Stimulated activated CD4-positive, alpha-beta T cell treated with anti-CD3 and anti-CD28 coated beads, Interleukin-1b, Interleukin-23, amount 100 ng/mL, for 4 hours (primary cell): ENCODE measurements at regions not wholly inside any gene's neighbourhood (a gene's known extent, or its start where the extent isn't known, plus 50 kb on each side); places are given as distances from the start of the nearest gene placed in this dataset.

Source experiments
- DNase-seq, 2 donors: peaks; one replicate each; pipeline ENCODE4 v3.0.0-alpha.2; 2020; ENCODE audit warnings: low read depth in 2 of 2

GRCh38 chr4:122555216-122555615 is 65.7 kb downstream of the IL21 start:
- no peak for DNase-seq

GRCh38 chr4:122553432-122553831 is 67.4 kb downstream of the IL21 start:
- DNase-seq = no peak

- no peak for DNase-seq
Measured at GRCh38 chr4:122552898-122553297, 68.0 kb downstream of the IL21 start.

- no peak for DNase-seq
Measured at GRCh38 chr4:122548886-122549630, 71.8 kb downstream of the IL21 start.

GRCh38 chr4:122548452-122548851 is 72.4 kb downstream of the IL21 start:
- DNase-seq = no peak

- no peak for DNase-seq
Measured at GRCh38 chr4:122542411-122543236, 78.2 kb downstream of the IL21 start.

GRCh38 chr4:122541996-122542395 is 78.9 kb downstream of the IL21 start:
- peak in 1 of 2 donors; percentile 12 for DNase-seq

- no peak for DNase-seq
Measured at GRCh38 chr4:122540838-122541237, 80.0 kb downstream of the IL21 start.

- no peak for DNase-seq
Measured at GRCh38 chr4:122539861-122540465, 80.9 kb downstream of the IL21 start.

- DNase-seq = no peak
Measured at GRCh38 chr4:122537388-122538135, 81.0 kb upstream of the IL2 start.

GRCh38 chr4:122536001-122536400 is 79.5 kb upstream of the IL2 start:
- no peak for DNase-seq

- no peak for DNase-seq
Measured at GRCh38 chr4:122534776-122535175, 78.3 kb upstream of the IL2 start.

GRCh38 chr4:122533841-122534240 is 77.3 kb upstream of the IL2 start:
- no peak for DNase-seq

- DNase-seq = no peak
Measured at GRCh38 chr4:122532766-122533165, 76.2 kb upstream of the IL2 start.

GRCh38 chr4:122531514-122531913 is 75.0 kb upstream of the IL2 start:
- DNase-seq = no peak

- DNase-seq = no peak
Measured at GRCh38 chr4:122531038-122531437, 74.5 kb upstream of the IL2 start.

GRCh38 chr4:122528879-122529278 is 72.4 kb upstream of the IL2 start:
- no peak for DNase-seq

GRCh38 chr4:122525865-122526264 is 69.3 kb upstream of the IL2 start:
- no peak for DNase-seq

GRCh38 chr4:122524176-122524575 is 67.7 kb upstream of the IL2 start:
- no peak for DNase-seq

GRCh38 chr4:122522944-122523343 is 66.4 kb upstream of the IL2 start:
- no peak for DNase-seq

- DNase-seq = no peak
Measured at GRCh38 chr4:122517345-122517744, 60.8 kb upstream of the IL2 start.

- DNase-seq = no peak
Measured at GRCh38 chr4:122516376-122516775, 59.9 kb upstream of the IL2 start.
